GM21526 (cell line): ENCODE measurements at regions not wholly inside any gene's neighbourhood (a gene's known extent, or its start where the extent isn't known, plus 50 kb on each side); places are given as distances from the start of the nearest gene placed in this dataset.
"Not testable (repeated sequence)": the region's sequence is repeated elsewhere in the genome, so short reads cannot be mapped to it uniquely, and the experiment has no call there.

ENCODE experiments used
- ATAC-seq: cut with Tn5 transposase; IDR thresholded peaks from one replicate; pipeline ENCODE4 v1.9.1; 2021; ENCODE audit warnings: moderate library complexity; ENCODE audit not compliant: unreplicated experiment, low FRiP score

GRCh38 chr1:9456833-9457232 lies 82.4 kb upstream of the SLC25A33 start:
- ATAC-seq, result no peak

GRCh38 chr1:9459816-9460407 lies 79.4 kb upstream of the SLC25A33 start:
- no peak for ATAC-seq

- no peak for ATAC-seq
Measured at GRCh38 chr1:9465640-9466039, 73.6 kb upstream of the SLC25A33 start.

- ATAC-seq, result no peak
Measured at GRCh38 chr1:9466780-9467758, 72.2 kb upstream of the SLC25A33 start.

GRCh38 chr1:9469882-9470281 lies 69.4 kb upstream of the SLC25A33 start:
- not testable (repeated sequence) for ATAC-seq

- ATAC-seq, result no peak
Measured at GRCh38 chr1:9471679-9472078, 67.6 kb upstream of the SLC25A33 start.

- ATAC-seq, result no peak
Measured at GRCh38 chr1:9472386-9473031, 66.8 kb upstream of the SLC25A33 start.

- ATAC-seq, result no peak
Measured at GRCh38 chr1:9473032-9473807, 66.0 kb upstream of the SLC25A33 start.

GRCh38 chr1:9475061-9475627 lies 64.1 kb upstream of the SLC25A33 start:
- no peak for ATAC-seq

GRCh38 chr1:9476790-9477463 lies 62.3 kb upstream of the SLC25A33 start:
- ATAC-seq, result no peak

- ATAC-seq, result no peak
Measured at GRCh38 chr1:9477535-9477934, 61.7 kb upstream of the SLC25A33 start.

GRCh38 chr1:9478021-9478420 lies 61.2 kb upstream of the SLC25A33 start:
- ATAC-seq, result no peak

- ATAC-seq, result no peak
Measured at GRCh38 chr1:9481048-9481447, 58.2 kb upstream of the SLC25A33 start.

- no peak for ATAC-seq
Measured at GRCh38 chr1:9482403-9482802, 56.9 kb upstream of the SLC25A33 start.

- ATAC-seq, result no peak
Measured at GRCh38 chr1:9482816-9483572, 56.3 kb upstream of the SLC25A33 start.

- no peak for ATAC-seq
Measured at GRCh38 chr1:9486466-9487140, 52.7 kb upstream of the SLC25A33 start.
